GM19239 (cell line): ENCODE measurements at regions not wholly inside any gene's neighbourhood (a gene's known extent, or its start where the extent isn't known, plus 50 kb on each side); places are given as distances from the start of the nearest gene placed in this dataset.

Experiments used
- DNase-seq: peaks from one replicate; pipeline ENCODE4 v3.0.0; 2011; ENCODE audit warnings: low spot score; ENCODE audit not compliant: insufficient read length
- FAIRE-seq: peaks from 2 replicates; lab custom pipeline; 2011; peaks lifted over from hg19 to GRCh38; lab: Jason Lieb, UNC

- FAIRE-seq (no peak), DNase-seq (no peak)
Measured at GRCh38 chr11:127448101-127448500, 447.5 kb upstream of the KIRREL3 start.

GRCh38 chr11:127445476-127445875 lies 444.9 kb upstream of the KIRREL3 start:
- no peak for DNase-seq
- no peak for FAIRE-seq

- DNase-seq (no peak), FAIRE-seq (no peak)
Measured at GRCh38 chr11:127443297-127443696, 442.7 kb upstream of the KIRREL3 start.

GRCh38 chr11:127440616-127441015 lies 440.0 kb upstream of the KIRREL3 start:
- FAIRE-seq, result no peak
- no peak for DNase-seq

- DNase-seq, result no peak
- FAIRE-seq, result no peak
Measured at GRCh38 chr11:127425281-127425680, 424.7 kb upstream of the KIRREL3 start.

- DNase-seq, result no peak
Measured at GRCh38 chr11:127424661-127425060, 424.1 kb upstream of the KIRREL3 start.

GRCh38 chr11:127420139-127420538 lies 419.6 kb upstream of the KIRREL3 start:
- FAIRE-seq (no peak), DNase-seq (no peak)

More at GRCh38 chr11:127424661-127425060, 424.1 kb upstream of the KIRREL3 start:
- no peak for FAIRE-seq

GRCh38 chr11:127412722-127413380 lies 412.3 kb upstream of the KIRREL3 start:
- DNase-seq, result no peak
- FAIRE-seq, result no peak

GRCh38 chr11:127412234-127412633 lies 411.7 kb upstream of the KIRREL3 start:
- no peak for FAIRE-seq

GRCh38 chr11:127411283-127411682 lies 410.7 kb upstream of the KIRREL3 start:
- FAIRE-seq (no peak), DNase-seq (no peak)

More at GRCh38 chr11:127412234-127412633, 411.7 kb upstream of the KIRREL3 start:
- no peak for DNase-seq

- no peak for FAIRE-seq
- no peak for DNase-seq
Measured at GRCh38 chr11:127395034-127395433, 394.5 kb upstream of the KIRREL3 start.

GRCh38 chr11:127393460-127393997 lies 393.0 kb upstream of the KIRREL3 start:
- FAIRE-seq (no peak), DNase-seq (no peak)

GRCh38 chr11:127392575-127392974 lies 392.0 kb upstream of the KIRREL3 start:
- no peak for DNase-seq
- no peak for FAIRE-seq

GRCh38 chr11:127390465-127390864 lies 389.9 kb upstream of the KIRREL3 start:
- DNase-seq, result no peak
- no peak for FAIRE-seq

- DNase-seq, result no peak
- FAIRE-seq, result no peak
Measured at GRCh38 chr11:127385071-127385470, 384.5 kb upstream of the KIRREL3 start.

GRCh38 chr11:127383026-127383425 lies 382.5 kb upstream of the KIRREL3 start:
- no peak for FAIRE-seq
- no peak for DNase-seq

GRCh38 chr11:127381247-127381646 lies 380.7 kb upstream of the KIRREL3 start:
- no peak for DNase-seq
- FAIRE-seq, result no peak

GRCh38 chr11:127379686-127380085 lies 379.1 kb upstream of the KIRREL3 start:
- FAIRE-seq, result no peak
- DNase-seq, result no peak

- FAIRE-seq (no peak), DNase-seq (no peak)
Measured at GRCh38 chr11:127376301-127376700, 375.7 kb upstream of the KIRREL3 start.

- DNase-seq (no peak), FAIRE-seq (no peak)
Measured at GRCh38 chr11:127369356-127369755, 368.8 kb upstream of the KIRREL3 start.

- no peak for DNase-seq
- no peak for FAIRE-seq
Measured at GRCh38 chr11:127362754-127363308, 362.3 kb upstream of the KIRREL3 start.

- no peak for FAIRE-seq
Measured at GRCh38 chr11:127358160-127358559, 357.6 kb upstream of the KIRREL3 start.

More at GRCh38 chr11:127358160-127358559, 357.6 kb upstream of the KIRREL3 start:
- no peak for DNase-seq
